Lower lobe of right lung (tissue), 2 donors: ENCODE measurements at regions not wholly inside any gene's neighbourhood (a gene's known extent, or its start where the extent isn't known, plus 50 kb on each side); places are given as distances from the start of the nearest gene placed in this dataset.

Experiments used
- ATAC-seq, 2 donors: fragments of 200-7000 bp; cut with Tn5 transposase; one replicate each; pipeline ENCODE4 v1.9.1; 2020 to 2022; ENCODE audit warnings: mild to moderate bottlenecking in 2 of 2, moderate library complexity in 2 of 2
- DNase-seq: peaks from one replicate; pipeline ENCODE4 v3.0.0-alpha.2; 2020
- H3K27ac ChIP-seq: fragments of 200-600 bp; one replicate; pipeline ENCODE4 v1.8.0; 2022
- H3K27me3 ChIP-seq: fragments of 200-600 bp; one replicate; pipeline ENCODE4 v1.8.0; 2022; ENCODE audit warnings: low read depth
- H3K36me3 ChIP-seq: fragments of 200-600 bp; one replicate; pipeline ENCODE4 v1.8.0; 2022; ENCODE audit warnings: mild to moderate bottlenecking
- H3K4me1 ChIP-seq: fragments of 200-600 bp; one replicate; pipeline ENCODE4 v1.8.0; 2022
- H3K4me3 ChIP-seq: fragments of 200-600 bp; one replicate; pipeline ENCODE4 v1.8.0; 2022; ENCODE audit warnings: mild to moderate bottlenecking
- H3K9me3 ChIP-seq: fragments of 200-600 bp; one replicate; pipeline ENCODE4 v1.8.0; 2022
- intact Hi-C: fragments of 100-400 bp; cut with DNase I; formaldehyde crosslinking; loops from one replicate; pipeline ENCODE4 v1.11.0; 2022
- TF ChIP-seq, protein P1 (sequence below): fragments of 200-600 bp; IDR thresholded peaks from one replicate; pipeline ENCODE4 v1.8.0; 2022; ENCODE audit warnings: antibody characterized with exemption, mild to moderate bottlenecking
- donor health status: DM: no; HTN: yes; CAD: no; lungs with severe emphysema.

DNA sequence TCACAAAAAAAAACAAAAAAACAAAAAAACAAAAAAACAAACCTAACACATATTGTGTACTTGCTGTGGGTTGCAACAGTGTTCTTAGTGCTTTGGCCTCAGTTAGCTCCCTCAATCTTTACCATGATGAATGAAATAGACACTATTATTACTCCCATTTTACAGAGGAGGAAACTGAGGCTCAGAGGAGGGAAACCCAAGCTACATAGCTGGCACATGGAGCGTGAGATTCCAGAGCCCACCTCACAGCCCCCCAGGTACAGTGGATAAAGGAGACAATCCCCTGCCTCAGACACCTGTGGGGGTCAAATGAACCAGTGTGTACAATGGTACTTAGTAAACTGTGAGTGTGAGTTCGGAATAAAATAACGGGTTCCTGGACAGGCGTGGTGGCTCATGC is 104.9 kb upstream of the SMAD3 start:
- no peaks in the 10 kb centered on the region for H3K27me3 ChIP-seq

DNA sequence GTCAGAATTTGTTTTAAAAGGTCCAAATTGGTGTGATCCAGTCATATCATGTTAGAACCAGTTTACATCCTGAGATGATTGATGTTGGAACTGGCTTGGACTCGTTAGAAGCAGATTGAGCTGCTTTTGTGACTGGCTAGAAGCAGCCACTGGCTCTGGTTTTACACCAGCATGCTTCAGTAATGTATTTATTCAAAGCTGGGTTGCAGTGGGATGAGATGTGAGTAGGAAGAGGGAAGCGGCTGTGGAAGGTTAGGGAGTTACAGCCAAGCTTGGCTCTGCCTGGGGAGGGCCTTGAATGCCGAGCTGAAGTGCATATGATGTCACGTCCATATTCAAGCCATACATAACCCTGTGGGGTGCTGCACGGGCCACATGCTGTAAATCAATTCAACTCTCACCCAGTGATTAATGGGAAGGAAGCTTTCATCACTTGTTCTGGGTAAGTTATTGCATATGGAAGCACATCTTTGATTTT is 104.0 kb upstream of the SMAD3 start:
- TF ChIP-seq, protein P1, sequence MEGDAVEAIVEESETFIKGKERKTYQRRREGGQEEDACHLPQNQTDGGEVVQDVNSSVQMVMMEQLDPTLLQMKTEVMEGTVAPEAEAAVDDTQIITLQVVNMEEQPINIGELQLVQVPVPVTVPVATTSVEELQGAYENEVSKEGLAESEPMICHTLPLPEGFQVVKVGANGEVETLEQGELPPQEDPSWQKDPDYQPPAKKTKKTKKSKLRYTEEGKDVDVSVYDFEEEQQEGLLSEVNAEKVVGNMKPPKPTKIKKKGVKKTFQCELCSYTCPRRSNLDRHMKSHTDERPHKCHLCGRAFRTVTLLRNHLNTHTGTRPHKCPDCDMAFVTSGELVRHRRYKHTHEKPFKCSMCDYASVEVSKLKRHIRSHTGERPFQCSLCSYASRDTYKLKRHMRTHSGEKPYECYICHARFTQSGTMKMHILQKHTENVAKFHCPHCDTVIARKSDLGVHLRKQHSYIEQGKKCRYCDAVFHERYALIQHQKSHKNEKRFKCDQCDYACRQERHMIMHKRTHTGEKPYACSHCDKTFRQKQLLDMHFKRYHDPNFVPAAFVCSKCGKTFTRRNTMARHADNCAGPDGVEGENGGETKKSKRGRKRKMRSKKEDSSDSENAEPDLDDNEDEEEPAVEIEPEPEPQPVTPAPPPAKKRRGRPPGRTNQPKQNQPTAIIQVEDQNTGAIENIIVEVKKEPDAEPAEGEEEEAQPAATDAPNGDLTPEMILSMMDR = no peak
- no peaks in the 10 kb centered on the region for H3K36me3 ChIP-seq
- no peaks in the 10 kb centered on the region for H3K27me3 ChIP-seq
- ATAC-seq (peak; percentile 11 to 19), DNase-seq (no peak)
- no peaks in the 10 kb centered on the region for H3K4me1 ChIP-seq
- intact Hi-C loops = no loop called here
- no peaks in the 10 kb centered on the region for H3K9me3 ChIP-seq
- H3K4me3 ChIP-seq = no peak overlapping the region
- no peak overlapping the region for H3K27ac ChIP-seq

More for the DNA sequence above, 104.9 kb upstream of the SMAD3 start:
- Histone ChIP-seq H3K4me3 (no peak overlapping the region), H3K4me1 (no peaks in the 10 kb centered on the region), H3K36me3 (no peaks in the 10 kb centered on the region), H3K9me3 (no peaks in the 10 kb centered on the region), H3K27ac (no peak overlapping the region)
- TF ChIP-seq, protein P1 = no peak
- ATAC-seq = no peak
- DNase-seq = no peak
- intact Hi-C loops = no loop called here

DNA sequence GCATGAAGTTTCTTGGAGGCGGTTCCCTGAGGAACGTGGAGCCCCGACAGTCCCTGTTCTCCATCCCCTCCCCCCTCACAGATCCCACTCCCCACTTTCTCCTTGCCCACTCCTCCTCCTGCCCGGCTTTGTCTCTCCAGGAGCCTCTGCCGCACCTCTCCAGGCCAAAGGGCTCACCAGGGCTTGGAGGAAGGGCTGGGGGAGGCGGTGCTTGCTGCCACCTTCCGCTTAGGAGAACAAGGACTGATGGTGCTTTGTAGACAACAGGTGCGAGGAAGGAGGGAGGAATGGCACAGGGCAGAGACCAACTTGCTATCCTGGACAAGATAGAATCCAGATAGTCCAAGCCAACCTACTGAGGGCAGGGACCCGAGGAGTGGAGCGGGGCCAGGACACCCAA is 103.5 kb upstream of the SMAD3 start:
- H3K36me3 ChIP-seq = no peaks in the 10 kb centered on the region
- H3K27me3 ChIP-seq = no peaks in the 10 kb centered on the region
- intact Hi-C loops = no loop called here
- ATAC-seq = no peak
- no peak overlapping the region for H3K4me3 ChIP-seq
- no peak for DNase-seq
- TF ChIP-seq, protein P1 = no peak
- no peak overlapping the region for H3K27ac ChIP-seq
- H3K9me3 ChIP-seq = no peaks in the 10 kb centered on the region
- no peaks in the 10 kb centered on the region for H3K4me1 ChIP-seq

DNA sequence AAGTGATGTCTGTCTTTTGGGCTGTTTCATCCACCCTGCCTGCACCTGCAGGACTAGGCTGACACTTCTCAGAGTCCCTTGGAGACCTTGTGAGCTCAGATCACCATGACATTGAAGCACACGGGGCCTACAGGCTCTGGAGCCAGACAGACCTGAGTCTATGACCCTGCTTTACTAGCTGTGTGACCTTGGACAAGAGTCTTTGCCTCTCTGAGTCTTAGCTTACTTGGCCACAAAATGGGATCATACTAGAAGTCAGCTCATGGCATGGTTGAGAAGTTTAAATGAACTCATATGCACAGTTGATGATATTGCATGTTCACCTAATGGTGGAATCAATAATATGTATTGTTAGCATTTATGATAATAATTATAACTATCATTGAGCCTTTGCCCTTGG is 102.9 kb upstream of the SMAD3 start:
- no peak for ATAC-seq
- TF ChIP-seq, protein P1 = no peak
- Histone ChIP-seq H3K4me3 (no peak overlapping the region), H3K27me3 (no peaks in the 10 kb centered on the region), H3K36me3 (no peaks in the 10 kb centered on the region), H3K9me3 (no peaks in the 10 kb centered on the region), H3K27ac (no peak overlapping the region), H3K4me1 (no peaks in the 10 kb centered on the region)
- intact Hi-C loops = no loop called here
- DNase-seq = no peak

DNA sequence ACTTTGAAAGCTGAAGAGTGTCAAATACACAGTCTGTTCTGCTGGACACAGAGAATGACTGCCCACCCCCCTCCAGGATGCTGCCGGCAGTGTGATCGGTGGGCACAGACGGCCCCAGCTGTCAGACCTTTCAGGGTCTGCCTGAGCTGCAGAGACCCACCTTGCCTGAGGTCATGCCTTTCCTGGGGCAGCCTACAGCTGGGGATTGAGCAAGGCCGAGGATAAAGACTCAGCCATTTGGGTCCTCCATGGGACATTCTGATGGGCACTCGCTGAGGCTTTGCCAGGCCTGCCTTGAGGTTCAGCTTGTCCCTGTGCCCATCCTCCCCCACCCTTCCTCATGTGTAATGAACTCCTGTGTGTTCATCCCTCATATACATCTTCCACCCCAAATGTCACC is 102.3 kb upstream of the SMAD3 start:
- TF ChIP-seq, protein P1 = no peak
- Histone ChIP-seq H3K27ac (no peak overlapping the region), H3K36me3 (no peaks in the 10 kb centered on the region), H3K9me3 (no peaks in the 10 kb centered on the region), H3K27me3 (no peaks in the 10 kb centered on the region), H3K4me1 (no peaks in the 10 kb centered on the region), H3K4me3 (no peak overlapping the region)
- ATAC-seq (no peak), DNase-seq (no peak)
- intact Hi-C loops = no loop called here

DNA sequence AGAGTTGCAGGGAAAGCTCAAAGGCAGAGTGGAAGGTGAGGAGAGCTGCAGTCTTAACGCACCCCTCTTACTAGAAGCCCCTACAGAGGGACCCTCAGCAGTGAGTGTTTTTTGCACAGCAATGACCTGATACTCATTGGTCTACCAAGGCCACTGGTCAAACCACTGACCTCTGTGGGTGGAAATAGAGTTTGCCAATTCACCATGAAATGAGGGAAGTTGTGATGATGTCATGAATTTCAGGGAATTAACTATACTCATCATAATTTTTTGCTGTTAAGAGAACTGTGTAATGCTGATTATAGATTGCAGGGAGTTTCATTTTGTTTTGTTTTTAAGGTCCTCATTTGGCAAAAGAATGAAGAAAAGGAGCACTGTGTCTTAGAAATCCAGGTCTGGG is 101.7 kb upstream of the SMAD3 start:
- no peak overlapping the region for H3K27ac ChIP-seq
- H3K27me3 ChIP-seq = no peaks in the 10 kb centered on the region
- no peaks in the 10 kb centered on the region for H3K36me3 ChIP-seq
- H3K4me1 ChIP-seq = no peaks in the 10 kb centered on the region
- intact Hi-C loops = no loop called here
- ATAC-seq (no peak), DNase-seq (no peak)
- H3K9me3 ChIP-seq = no peaks in the 10 kb centered on the region
- TF ChIP-seq, protein P1 = no peak
- H3K4me3 ChIP-seq = no peak overlapping the region
